DOHH2 (cell line): ENCODE measurements at regions not wholly inside any gene's neighbourhood (a gene's known extent, or its start where the extent isn't known, plus 50 kb on each side); places are given as distances from the start of the nearest gene placed in this dataset.

Experiments used
- CTCF ChIP-seq: fragments of 200-600 bp; sonication (generic); IDR thresholded peaks from one replicate; pipeline ENCODE4 v1.5.1; 2014; ENCODE audit warnings: antibody characterized with exemption, mild to moderate bottlenecking, low read depth, low read length; ENCODE audit not compliant: poor library complexity, severe bottlenecking
- EZH2phosphoT487 ChIP-seq: fragments of 200-600 bp; sonication (generic); IDR thresholded peaks from 2 replicates; pipeline ENCODE4 v1.6.1; 2017; ENCODE audit warnings: borderline replicate concordance, mild to moderate bottlenecking, antibody characterized with exemption, low read length, moderate library complexity, mixed read lengths

DNA sequence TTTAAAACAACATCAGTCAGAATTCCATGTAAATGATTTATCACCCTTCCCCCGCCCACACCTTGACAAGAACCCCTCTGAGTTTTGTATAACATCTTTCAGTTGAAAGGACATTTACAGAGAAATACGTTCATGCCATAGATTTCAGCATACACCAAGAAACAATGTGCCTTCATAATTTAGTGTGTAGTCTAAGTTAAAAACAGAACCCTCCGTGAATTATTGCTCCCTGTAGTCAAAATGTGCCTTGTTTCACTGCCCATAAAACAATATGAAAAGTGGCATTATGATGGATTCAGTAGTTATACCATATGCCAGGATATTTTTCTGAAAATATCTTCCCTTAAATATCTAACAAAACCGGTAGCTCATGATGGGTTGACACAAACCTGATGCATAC, 953.9 kb downstream of the GBE1 start:
- TF ChIP-seq CTCF, result no peak
- TF ChIP-seq EZH2phosphoT487, result no peak
